GM12878 (cell line): ENCODE measurements at regions not wholly inside any gene's neighbourhood (a gene's known extent, or its start where the extent isn't known, plus 50 kb on each side); places are given as distances from the start of the nearest gene placed in this dataset.
A peak's percentile ranks its signal among the peaks of the same experiment; 100 is the strongest.

Source experiments
- ATF2 ChIP-seq: IDR thresholded peaks from 2 replicates; pipeline ENCODE4 v1.6.1; 2012; ENCODE audit warnings: low read length, inconsistent platforms
- BCL11A ChIP-seq: IDR thresholded peaks from 2 replicates; pipeline ENCODE4 v1.6.1; 2011; ENCODE audit warnings: low read depth, low read length
- CBX5 ChIP-seq: sonication (generic); IDR thresholded peaks from 2 replicates; pipeline ENCODE4 v1.6.1; 2016; ENCODE audit warnings: low read depth, moderate library complexity, mild to moderate bottlenecking, inconsistent platforms
- CHD1 ChIP-seq: IDR thresholded peaks from 2 replicates; pipeline ENCODE4 v1.6.1; 2012; ENCODE audit warnings: low read depth, low read length, improper control_type of control experiment
- DPF2 ChIP-seq: fragments of 450-650 bp; IDR thresholded peaks from 2 replicates; pipeline ENCODE4 v1.6.1; 2017; ENCODE audit warnings: mild to moderate bottlenecking
- ELK1 ChIP-seq: IDR thresholded peaks from 2 replicates; pipeline ENCODE4 v1.6.1; 2012; ENCODE audit warnings: low read depth, low read length, improper control_type of control experiment
- ETV6 ChIP-seq, 2 experiments: fragments of 450-650 bp in 1 of 2; IDR thresholded peaks in 1 of 2; conservative IDR thresholded peaks in 1 of 2; 2 replicates each; pipeline ENCODE4 v1.6.1; 2014; ENCODE audit warnings: antibody characterized with exemption in 1 of 2, borderline replicate concordance in 1 of 2, low read depth in 1 of 2, mild to moderate bottlenecking in 1 of 2, moderate library complexity in 1 of 2
- FOS ChIP-seq: IDR thresholded peaks from 3 replicates; pipeline ENCODE4 v1.6.1; 2011; ENCODE audit warnings: borderline replicate concordance; ENCODE audit not compliant: insufficient read length; ENCODE audit errors: extremely low read depth
- MLLT1 ChIP-seq: fragments of 450-650 bp; IDR thresholded peaks from 2 replicates; pipeline ENCODE4 v1.6.1; 2016; ENCODE audit warnings: mild to moderate bottlenecking
- MXI1 ChIP-seq: fragments of 150-350 bp; IDR thresholded peaks from 2 replicates; pipeline ENCODE4 v1.6.1; 2011; ENCODE audit warnings: low read depth, mild to moderate bottlenecking, inconsistent platforms, low read length, improper control_type of control experiment
- NFXL1 ChIP-seq: fragments of 450-650 bp; IDR thresholded peaks from 2 replicates; pipeline ENCODE4 v1.6.1; 2017; ENCODE audit warnings: antibody characterized with exemption, mild to moderate bottlenecking, borderline replicate concordance
- NKRF ChIP-seq: fragments of 450-650 bp; conservative IDR thresholded peaks from 2 replicates; pipeline ENCODE4 v1.6.1; 2017; ENCODE audit warnings: mild to moderate bottlenecking, moderate library complexity
- NR2C2 ChIP-seq: IDR thresholded peaks from 2 replicates; pipeline ENCODE4 v1.6.1; 2011; ENCODE audit warnings: borderline replicate concordance, low read depth; ENCODE audit not compliant: control insufficient read depth, insufficient read length
- NR2F1 ChIP-seq: fragments of 450-650 bp; conservative IDR thresholded peaks from 2 replicates; pipeline ENCODE4 v1.6.1; 2017; ENCODE audit warnings: mild to moderate bottlenecking
- PML ChIP-seq: IDR thresholded peaks from 2 replicates; pipeline ENCODE4 v1.6.1; 2012; ENCODE audit warnings: low read length, inconsistent platforms
- RELA ChIP-seq: fragments of 450-650 bp; IDR thresholded peaks from 2 replicates; pipeline ENCODE4 v1.8.0; 2014; ENCODE audit warnings: borderline replicate concordance; ENCODE audit not compliant: partially characterized antibody
- REST ChIP-seq: IDR thresholded peaks from 2 replicates; pipeline ENCODE4 v1.6.1; 2012; ENCODE audit warnings: mild to moderate bottlenecking, low read depth, low read length
- SP1 ChIP-seq: IDR thresholded peaks from one replicate; pipeline ENCODE4 v1.6.1; 2011; ENCODE audit warnings: low read depth, low read length
- SPI1 ChIP-seq: IDR thresholded peaks from 2 replicates; pipeline ENCODE4 v1.6.1; 2011; ENCODE audit warnings: low read depth, mild to moderate bottlenecking, low read length, moderate library complexity, borderline replicate concordance; ENCODE audit not compliant: insufficient read depth
- STAT3 ChIP-seq: IDR thresholded peaks from 2 replicates; pipeline ENCODE4 v1.6.1; 2011; ENCODE audit warnings: low read depth, low read length, improper control_type of control experiment
- TAF1 ChIP-seq: IDR thresholded peaks from 2 replicates; pipeline ENCODE4 v1.6.1; 2011; ENCODE audit warnings: mild to moderate bottlenecking, low read depth, low read length, borderline replicate concordance
- ZNF274 ChIP-seq: IDR thresholded peaks from one replicate; pipeline ENCODE4 v1.8.0; 2011; ENCODE audit not compliant: insufficient read length, insufficient read depth

- TF ChIP-seq REST = no peak
- no peak for TF ChIP-seq SP1
- TF ChIP-seq NKRF = no peak; the same call in 1 of the 2 replicates
- no peak for TF ChIP-seq NR2F1
- no peak for TF ChIP-seq ELK1
- TF ChIP-seq ATF2 = no peak
- no peak for TF ChIP-seq ZNF274
- TF ChIP-seq PML = no peak
- no peak; the same call in 1 of the 2 replicates for TF ChIP-seq TAF1
- no peak for TF ChIP-seq BCL11A
- TF ChIP-seq CBX5 = no peak
- no peak for TF ChIP-seq MLLT1
- 0 out of 2 replicates have a peak, but pooled peaks have one; percentile 23 for TF ChIP-seq DPF2
- TF ChIP-seq MXI1 = peak; percentile 71
- TF ChIP-seq STAT3 = no peak
- TF ChIP-seq NR2C2 = no peak
- TF ChIP-seq CHD1 = no peak
- TF ChIP-seq ETV6 (conservative IDR thresholded peaks at IDR 0.05 in 1 of 2, IDR thresholded peaks at IDR 0.05 in 1 of 2; ENCODE audit: borderline replicate concordance in 1 of 2, low read depth in 1 of 2) = peak in 1 of 2 experiments; percentile 60; a peak in 2 of 4 replicates
- TF ChIP-seq SPI1 = peak; percentile 40; the same call in 1 of the 2 replicates
- no peak for TF ChIP-seq NFXL1
- TF ChIP-seq RELA = no peak
- TF ChIP-seq FOS = no peak
These were observed 56.6 kb upstream of the GSE1 start (continued) for GRCh38 chr16:85556456-85557082.
